ENCODE measurements at regions not wholly inside any gene's neighbourhood (a gene's known extent, or its start where the extent isn't known, plus 50 kb on each side); places are given as distances from the start of the nearest gene placed in this dataset.
"Not testable (repeated sequence)": the region's sequence is repeated elsewhere in the genome, so short reads cannot be mapped to it uniquely, and the experiment has no call there.

DNA sequence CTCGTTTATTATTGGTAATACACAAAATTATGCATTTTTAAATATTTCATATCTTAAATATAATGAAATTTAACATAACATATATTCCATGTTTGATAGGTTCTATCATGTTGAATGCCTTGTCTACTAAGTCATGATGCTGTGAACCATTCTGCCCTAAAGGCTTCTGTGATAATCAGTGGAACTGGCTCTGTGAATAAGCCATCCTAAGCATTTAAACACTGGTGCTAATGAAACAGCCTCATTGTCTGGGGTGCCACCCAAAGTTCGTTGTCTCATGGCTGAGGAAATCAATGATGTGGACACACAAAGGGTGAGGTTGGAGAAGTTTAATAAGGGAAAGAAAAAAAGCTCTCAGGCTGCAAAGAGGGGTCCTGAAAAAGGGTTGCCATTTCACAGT, 264.7 kb upstream of the ZRANB2 start:
- DNase-seq (ENCODE audit: low read depth, low spot score) = no peak

DNA sequence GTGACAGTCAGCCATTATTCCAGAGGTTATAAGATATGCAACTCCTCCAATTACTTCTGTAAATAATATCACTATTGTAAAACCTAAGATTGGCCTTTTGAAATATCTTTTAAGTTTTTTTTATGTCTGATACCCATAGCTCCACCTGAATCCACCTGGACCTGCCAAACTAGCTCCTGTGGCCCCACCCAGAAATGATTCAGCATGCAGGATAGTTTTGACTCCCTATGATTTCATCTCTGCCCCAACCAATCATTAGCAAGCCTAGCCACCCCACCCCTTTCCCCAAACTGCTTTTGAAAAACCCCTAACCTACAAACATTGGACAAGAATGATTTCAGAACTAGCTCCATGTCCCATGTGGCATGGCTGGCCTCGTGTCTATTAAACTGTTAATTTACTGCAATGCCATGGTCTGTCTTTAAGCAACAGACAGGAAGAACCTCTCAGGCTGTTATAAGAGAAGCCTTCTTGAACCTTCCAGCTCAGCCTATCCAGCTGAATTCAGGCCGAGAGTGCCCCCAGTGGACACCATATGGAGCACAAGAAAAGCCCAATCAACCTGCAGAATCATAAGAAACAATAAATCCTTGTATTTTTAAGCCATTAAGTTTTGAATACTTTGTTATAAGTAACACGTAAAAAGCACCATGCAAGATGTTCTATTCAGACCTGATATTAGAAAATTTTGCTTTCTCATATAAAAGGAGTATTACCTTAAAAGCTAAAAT, 263.0 kb upstream of the ZRANB2 start:
- no peak for DNase-seq (ENCODE audit: low read depth, low spot score)

- no peak for DNase-seq (ENCODE audit: low read depth, low spot score)
Observed at GRCh38 chr1:71339238-71339637, 258.4 kb upstream of the ZRANB2 start.

- no peak for DNase-seq (ENCODE audit: low read depth, low spot score)
Observed at GRCh38 chr1:71330991-71331390, 250.2 kb upstream of the ZRANB2 start.

- no peak for DNase-seq (ENCODE audit: low read depth, low spot score)
Observed at GRCh38 chr1:71324671-71325267, 243.9 kb upstream of the ZRANB2 start.

GRCh38 chr1:71312545-71312944, 231.7 kb upstream of the ZRANB2 start:
- no peak for DNase-seq (ENCODE audit: low read depth, low spot score)

DNA sequence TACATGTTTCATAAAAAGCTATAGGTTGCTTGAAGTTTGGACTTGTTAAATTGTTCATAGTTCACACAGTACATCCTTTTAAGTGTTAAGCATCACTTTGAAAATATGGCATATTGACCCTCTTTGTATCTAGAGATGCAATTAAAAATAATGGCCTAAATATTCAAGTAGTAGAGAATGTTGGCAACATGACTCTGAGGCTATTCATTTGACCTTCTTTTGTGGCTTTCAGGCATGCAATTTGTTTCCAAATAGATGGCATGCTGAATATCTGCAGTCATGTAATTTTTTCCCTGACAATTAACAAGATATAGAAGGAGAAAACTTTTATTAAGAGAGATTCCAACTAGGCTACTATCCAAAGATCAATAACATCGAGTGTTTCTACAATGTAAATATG, 230.5 kb upstream of the ZRANB2 start:
- DNase-seq (ENCODE audit: low read depth, low spot score) = no peak

GRCh38 chr1:71307451-71307850, 226.6 kb upstream of the ZRANB2 start:
- peak; percentile 43 for DNase-seq (ENCODE audit: low read depth, low spot score)

DNA sequence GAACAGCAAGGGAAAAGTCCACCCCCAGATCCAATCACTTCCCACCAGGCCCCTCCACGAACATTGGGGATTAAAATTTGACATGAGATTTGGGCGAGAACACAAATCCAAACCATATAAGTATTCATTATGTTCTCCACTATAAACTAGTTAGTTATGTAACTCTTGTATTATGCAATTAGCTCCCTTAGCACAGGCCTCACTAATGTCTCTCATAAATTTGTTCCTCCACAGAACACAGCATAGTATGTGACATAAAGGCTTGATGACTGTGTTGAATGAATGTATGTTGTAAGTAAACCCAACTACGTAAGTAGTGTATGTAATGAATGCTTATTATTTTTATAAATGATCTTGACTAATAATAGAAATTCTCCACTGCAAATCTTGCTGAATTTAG, 223.3 kb upstream of the ZRANB2 start:
- no peak for DNase-seq (ENCODE audit: low read depth, low spot score)

- peak; percentile 55 for DNase-seq (ENCODE audit: low read depth, low spot score)
Observed at GRCh38 chr1:71303617-71304041, 222.8 kb upstream of the ZRANB2 start.

DNA sequence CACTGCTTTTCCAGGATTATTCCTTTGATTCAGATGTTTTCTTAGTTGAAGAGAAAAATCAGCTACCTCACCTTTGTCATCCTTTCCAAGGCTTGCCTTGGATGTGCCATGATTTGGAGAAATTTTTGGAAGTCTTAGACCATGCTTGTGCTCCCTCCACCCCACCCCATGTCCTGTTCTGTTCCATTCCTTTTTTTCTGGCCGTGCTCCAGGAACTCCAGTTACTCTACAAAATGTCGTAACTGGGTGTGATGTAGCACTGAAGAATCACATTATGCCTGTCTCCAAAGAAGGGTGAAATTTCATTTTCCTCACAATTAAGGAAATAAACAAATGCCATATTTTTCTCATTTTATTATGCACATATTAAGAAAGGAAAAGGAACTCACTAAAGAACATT, 217.8 kb upstream of the ZRANB2 start:
- DNase-seq (ENCODE audit: low read depth, low spot score) = no peak

GRCh38 chr1:71296551-71297134, 215.8 kb upstream of the ZRANB2 start:
- no peak for DNase-seq (ENCODE audit: low read depth, low spot score)

- DNase-seq (ENCODE audit: low read depth, low spot score) = no peak
Observed at GRCh38 chr1:71295350-71295749, 214.5 kb upstream of the ZRANB2 start.

GRCh38 chr1:71294178-71294577, 213.3 kb upstream of the ZRANB2 start:
- no peak for DNase-seq (ENCODE audit: low read depth, low spot score)

- no peak for DNase-seq (ENCODE audit: low read depth, low spot score)
Observed at GRCh38 chr1:71292203-71292602, 211.4 kb upstream of the ZRANB2 start.

DNA sequence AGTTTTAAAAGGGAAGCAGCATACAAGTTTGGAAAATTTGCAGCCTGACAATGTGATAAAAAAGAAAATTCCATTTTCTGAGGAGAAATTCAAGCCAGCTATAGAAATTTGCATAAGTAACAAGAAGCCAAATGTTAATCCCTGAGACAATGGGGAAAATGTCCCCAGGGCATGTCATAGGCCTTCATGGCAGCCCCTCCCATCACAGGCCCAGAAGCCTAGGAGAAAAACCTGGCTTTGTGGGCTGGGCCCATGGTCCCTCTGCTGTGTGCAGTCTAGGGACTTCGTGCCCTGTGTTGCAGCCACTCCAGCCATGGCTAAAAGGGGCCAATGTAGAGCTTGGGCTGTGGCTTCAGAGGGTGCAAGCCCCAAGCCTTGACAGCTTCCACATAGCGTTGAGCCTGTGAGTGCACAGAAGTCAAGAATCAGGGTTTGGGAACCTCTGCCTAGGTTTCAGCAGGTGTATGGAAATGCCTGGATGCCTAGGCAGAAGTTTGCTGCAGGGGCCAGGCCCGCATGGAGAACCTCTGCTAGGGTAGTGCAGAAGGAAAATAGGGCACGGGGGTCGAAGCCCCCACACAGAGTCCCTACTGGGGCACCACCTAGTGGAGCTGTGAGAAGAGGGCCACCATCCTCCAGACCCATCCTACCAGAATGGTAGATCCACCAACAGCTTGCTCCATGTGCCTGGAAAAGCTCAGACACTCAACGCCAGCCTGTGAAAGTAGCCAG, 209.8 kb upstream of the ZRANB2 start:
- DNase-seq (ENCODE audit: low read depth, low spot score) = not testable (repeated sequence)

GRCh38 chr1:71285529-71285928, 204.7 kb upstream of the ZRANB2 start:
- DNase-seq (ENCODE audit: low read depth, low spot score) = no peak

- DNase-seq (ENCODE audit: low read depth, low spot score) = no peak
Observed at GRCh38 chr1:71276466-71276865, 195.6 kb upstream of the ZRANB2 start.

GRCh38 chr1:71273334-71273733, 192.5 kb upstream of the ZRANB2 start:
- DNase-seq (ENCODE audit: low read depth, low spot score) = no peak

GRCh38 chr1:71270394-71270915, 189.6 kb upstream of the ZRANB2 start:
- no peak for DNase-seq (ENCODE audit: low read depth, low spot score)

GRCh38 chr1:71269818-71270217, 189.0 kb upstream of the ZRANB2 start:
- no peak for DNase-seq (ENCODE audit: low read depth, low spot score)

DNA sequence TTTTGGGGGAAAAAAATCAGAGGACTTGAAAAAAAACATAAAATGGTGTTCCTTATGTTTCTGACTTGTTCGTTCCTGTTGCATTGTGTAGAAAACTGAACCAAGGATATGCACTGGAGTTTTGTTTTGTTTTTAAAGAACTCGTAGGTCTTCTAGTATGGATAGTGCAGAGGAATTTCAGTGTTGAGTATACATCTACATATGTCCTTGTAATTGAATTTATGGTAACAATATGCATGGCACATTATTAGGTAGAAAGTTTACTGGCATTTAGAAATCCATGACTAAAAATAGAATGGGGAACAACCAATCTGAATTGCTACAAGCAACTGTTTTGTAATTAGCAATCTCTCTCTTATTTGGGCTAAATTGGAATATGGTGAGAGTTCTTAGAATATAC, 188.3 kb upstream of the ZRANB2 start:
- DNase-seq (ENCODE audit: low read depth, low spot score) = no peak

Measured in pulmonary artery endothelial cell (primary cell).